IMR-90 (cell line): ENCODE measurements at regions not wholly inside any gene's neighbourhood (a gene's known extent, or its start where the extent isn't known, plus 50 kb on each side); places are given as distances from the start of the nearest gene placed in this dataset.
"Not testable (repeated sequence)": the region's sequence is repeated elsewhere in the genome, so short reads cannot be mapped to it uniquely, and the experiment has no call there.

Source experiments
- ATAC-seq: fragments of 200-7000 bp; cut with Tn5 transposase; 2 replicates; pipeline ENCODE4 v1.9.1; 2020; ENCODE audit warnings: low read depth, mild to moderate bottlenecking, moderate library complexity
- BruUV-seq: library from RNA; stranded (reverse); fragments of 400-500 nt; replicated peaks from 2 replicates; lab custom pipeline; 2021; lab: Mats Ljungman, UMichigan
- CTCF ChIA-PET: fragments of 300-600 bp; formaldehyde crosslinking; extraction: SDS; loops from one replicate; lab custom pipeline; 2021; ENCODE audit warnings: antibody characterized with exemption; lab: Yijun Ruan, JAX
- POLR2A ChIA-PET: fragments of 300-600 bp; sonication (Branson Sonifier 250); formaldehyde crosslinking; loops from one replicate; lab custom pipeline; 2022; ENCODE audit warnings: antibody characterized with exemption; ENCODE audit not compliant: unreplicated experiment; lab: Charles Lee
- DNase-seq: peaks from one replicate; pipeline ENCODE4 v3.0.0; 2013
- H2AFZ ChIP-seq: replicated peaks from 2 replicates; pipeline ENCODE3; 2013; ENCODE audit warnings: low read length, mild to moderate bottlenecking; ENCODE audit not compliant: poor library complexity
- H2AK5ac ChIP-seq: 2 replicates; pipeline ENCODE4 v1.6.1; 2013; ENCODE audit warnings: low read depth, low read length, inconsistent platforms
- H2AK9ac ChIP-seq: replicated peaks from 2 replicates; pipeline ENCODE3; 2013; ENCODE audit warnings: mild to moderate bottlenecking, low read depth, low read length, moderate library complexity; ENCODE audit not compliant: poor library complexity
- H2BK120ac ChIP-seq: 2 replicates; pipeline ENCODE4 v1.6.1; 2013; ENCODE audit warnings: low read depth, low read length, inconsistent platforms
- H2BK15ac ChIP-seq: 3 replicates; pipeline ENCODE4 v1.6.1; 2013; ENCODE audit warnings: low read depth, low read length, inconsistent platforms
- H2BK20ac ChIP-seq: 2 replicates; pipeline ENCODE4 v1.6.1; 2013; ENCODE audit warnings: low read depth, mild to moderate bottlenecking, inconsistent platforms, low read length, moderate library complexity
- H2BK5ac ChIP-seq: 2 replicates; pipeline ENCODE4 v1.6.1; 2013; ENCODE audit warnings: mild to moderate bottlenecking, low read depth, low read length, inconsistent platforms; ENCODE audit not compliant: poor library complexity, severe bottlenecking
- H3K14ac ChIP-seq: replicated peaks from 2 replicates; pipeline ENCODE4 v1.6.1; 2013; ENCODE audit warnings: low read depth, low read length, inconsistent platforms
- H3K18ac ChIP-seq: 2 replicates; pipeline ENCODE4 v1.6.1; 2013; ENCODE audit warnings: low read depth, low read length, control low read depth
- H3K23ac ChIP-seq: 2 replicates; pipeline ENCODE4 v1.6.1; 2013; ENCODE audit warnings: low read depth, low read length, inconsistent platforms
- H3K27ac ChIP-seq: 2 replicates; pipeline ENCODE4 v1.5.1; 2013; ENCODE audit warnings: mild to moderate bottlenecking, control low read depth, low read length; ENCODE audit not compliant: insufficient read depth
- H3K27me3 ChIP-seq: 2 replicates; pipeline ENCODE4 v1.6.1; 2013; ENCODE audit warnings: low read length; ENCODE audit not compliant: control insufficient read depth, insufficient read depth
- H3K36me3 ChIP-seq: 2 replicates; pipeline ENCODE4 v1.6.1; 2013; ENCODE audit warnings: low read length, mixed read lengths; ENCODE audit not compliant: control insufficient read depth, insufficient read depth
- H3K4ac ChIP-seq: 2 replicates; pipeline ENCODE4 v1.6.1; 2013; ENCODE audit warnings: low read depth, low read length, inconsistent platforms
- H3K4me1 ChIP-seq: 2 replicates; pipeline ENCODE4 v1.6.1; 2013; ENCODE audit warnings: low read length, mixed read lengths; ENCODE audit not compliant: control insufficient read depth, insufficient read depth
- H3K4me2 ChIP-seq: 2 replicates; pipeline ENCODE4 v1.6.1; 2013; ENCODE audit warnings: low read depth, mild to moderate bottlenecking, control low read depth, low read length, moderate library complexity
- H3K4me3 ChIP-seq: 2 replicates; pipeline ENCODE4 v1.5.1; 2013; ENCODE audit warnings: low read depth, mild to moderate bottlenecking, control low read depth, low read length, moderate library complexity; ENCODE audit not compliant: insufficient read depth
- H3K56ac ChIP-seq: 2 replicates; pipeline ENCODE4 v1.6.1; 2013; ENCODE audit warnings: low read length, inconsistent platforms; ENCODE audit not compliant: insufficient read depth; ENCODE audit errors: extremely low read depth
- H3K79me1 ChIP-seq, 2 experiments: 2 replicates each; pipeline ENCODE4 v1.6.1; 2013; ENCODE audit warnings: low read length in 2 of 2, inconsistent platforms in 1 of 2, low read depth in 1 of 2
- H3K9ac ChIP-seq: 2 replicates; pipeline ENCODE4 v1.6.1; 2013; ENCODE audit warnings: low read depth, low read length, control low read depth
- H3K9me1 ChIP-seq: 2 replicates; pipeline ENCODE4 v1.6.1; 2013; ENCODE audit warnings: low read length, inconsistent platforms; ENCODE audit not compliant: insufficient read depth
- H3K9me3 ChIP-seq: 2 replicates; pipeline ENCODE4 v1.6.1; 2013; ENCODE audit warnings: low read length; ENCODE audit not compliant: control insufficient read depth, insufficient read depth
- H4K20me1 ChIP-seq: 2 replicates; pipeline ENCODE4 v1.6.1; 2013; ENCODE audit warnings: low read length, inconsistent platforms; ENCODE audit not compliant: insufficient read depth
- H4K5ac ChIP-seq: 2 replicates; pipeline ENCODE4 v1.6.1; 2013; ENCODE audit warnings: mild to moderate bottlenecking, low read depth, low read length, control low read depth
- H4K8ac ChIP-seq, 2 experiments: 2 replicates each; pipeline ENCODE4 v1.6.1; 2013; ENCODE audit warnings: low read depth in 2 of 2, low read length in 2 of 2, control low read depth in 1 of 2, inconsistent platforms in 1 of 2
- H4K91ac ChIP-seq: 2 replicates; pipeline ENCODE4 v1.6.1; 2013; ENCODE audit warnings: low read depth, low read length, inconsistent platforms; ENCODE audit not compliant: insufficient read depth
- WGBS, 2 experiments: methylation state at CpG; one replicate each; pipeline versions ENCODE4 v1.1.5 to v1.1.7; 2013; ENCODE audit warnings: missing lambda C conversion rate in 2 of 2; ENCODE audit not compliant: insufficient read length in 1 of 2; ENCODE audit errors: extremely low coverage in 2 of 2; 5-methylcytosine and 5-hydroxymethylcytosine counted together
- dilution Hi-C: fragments of 300-500 bp; cut with HindIII; formaldehyde crosslinking; loops from one replicate; pipeline ENCODE4 v1.14.3; 2018; ENCODE audit warnings: low sequenced_read_pairs; ENCODE audit not compliant: unreplicated experiment
- in situ Hi-C: fragments of 300-500 bp; cut with MboI; formaldehyde crosslinking; loops from 3 replicates; pipeline ENCODE4 v1.14.3; 2019; ENCODE audit warnings: low sequenced_read_pairs, inconsistent platforms, mixed read lengths
- intact Hi-C: fragments of 100-400 bp; cut with micrococcal nuclease; formaldehyde crosslinking; loops from 2 replicates; pipeline ENCODE4 v1.10.0; 2022

DNA sequence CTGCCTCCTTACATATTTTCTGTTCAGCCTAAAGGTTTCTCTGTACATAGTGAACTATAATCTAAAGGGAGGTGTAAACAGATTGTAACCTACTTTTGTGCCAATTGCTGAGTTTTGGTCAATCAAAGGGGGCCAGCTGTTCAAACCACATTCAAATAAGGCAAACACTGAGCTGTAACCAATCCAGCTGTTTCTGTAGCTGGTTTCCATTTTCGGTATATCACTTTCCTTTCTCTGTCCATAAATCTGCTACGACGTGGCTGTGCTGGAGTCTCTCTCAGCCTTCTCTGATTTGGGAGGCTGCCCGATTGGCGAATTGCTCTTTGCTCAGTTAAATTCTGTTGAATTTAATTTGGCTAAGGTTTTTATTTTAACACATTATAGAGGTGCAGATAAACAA is 790.1 kb upstream of the TPTE start:
- H3K4me1 ChIP-seq, H4K20me1 ChIP-seq, H3K56ac ChIP-seq, H4K5ac ChIP-seq, dilution Hi-C loops, H2AK9ac ChIP-seq, H2BK15ac ChIP-seq, H3K14ac ChIP-seq, H4K8ac ChIP-seq, H3K9ac ChIP-seq, intact Hi-C loops, DNase-seq, CTCF ChIA-PET, H3K4me2 ChIP-seq, BruUV-seq, POLR2A ChIA-PET, H3K79me1 ChIP-seq, H3K27me3 ChIP-seq, H3K36me3 ChIP-seq, H2BK20ac ChIP-seq, H4K91ac ChIP-seq, in situ Hi-C loops, H3K23ac ChIP-seq, H2BK120ac ChIP-seq, H3K4ac ChIP-seq, H2BK5ac ChIP-seq, H3K4me3 ChIP-seq, ATAC-seq, H2AFZ ChIP-seq, H3K27ac ChIP-seq, H3K9me1 ChIP-seq, H3K18ac ChIP-seq, H2AK5ac ChIP-seq: not testable (repeated sequence)
- WGBS, 2 experiments: no CpG with 5 or more reads among the region's 5 CpGs
- H3K9me3 ChIP-seq: peaks cover 16% of the 10 kb centered on the region

DNA sequence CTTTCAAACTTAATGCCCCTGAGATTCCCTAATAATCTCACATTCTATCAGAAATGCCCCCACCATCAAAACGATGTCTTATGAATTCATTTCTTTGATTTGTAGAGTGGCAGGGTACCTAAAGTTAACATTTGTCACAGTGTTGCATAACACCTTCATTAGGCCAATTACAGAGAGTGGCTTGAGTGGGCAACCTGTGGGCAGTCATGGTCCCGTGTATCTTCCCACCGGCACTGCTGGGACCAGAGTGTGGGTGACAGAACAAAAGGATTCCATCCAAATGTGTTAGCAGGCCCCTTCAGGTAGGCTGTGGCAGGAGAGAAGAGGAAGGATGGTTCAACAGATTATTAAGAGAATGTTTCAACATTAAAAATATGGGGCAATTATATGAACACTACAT is 788.8 kb upstream of the TPTE start:
- H2BK120ac ChIP-seq, H3K27me3 ChIP-seq, BruUV-seq, H3K9ac ChIP-seq, dilution Hi-C loops, DNase-seq, H3K4me2 ChIP-seq, H4K8ac ChIP-seq, ATAC-seq, H3K18ac ChIP-seq, H3K4me1 ChIP-seq, CTCF ChIA-PET, H3K56ac ChIP-seq, intact Hi-C loops, H2BK5ac ChIP-seq, H3K27ac ChIP-seq, POLR2A ChIA-PET, H2AK5ac ChIP-seq, H2AFZ ChIP-seq, H2AK9ac ChIP-seq, in situ Hi-C loops, H3K23ac ChIP-seq, H3K14ac ChIP-seq, H3K36me3 ChIP-seq, H3K9me1 ChIP-seq, H2BK20ac ChIP-seq, H3K79me1 ChIP-seq, H3K4me3 ChIP-seq, H4K5ac ChIP-seq, H2BK15ac ChIP-seq, H4K91ac ChIP-seq, H4K20me1 ChIP-seq, H3K4ac ChIP-seq: not testable (repeated sequence)
- peaks cover 16% of the 10 kb centered on the region for H3K9me3 ChIP-seq
- WGBS, 2 experiments: no CpG with 5 or more reads among the region's 3 CpGs
